ENCODE measurements at regions not wholly inside any gene's neighbourhood (a gene's known extent, or its start where the extent isn't known, plus 50 kb on each side); places are given as distances from the start of the nearest gene placed in this dataset.

DNA sequence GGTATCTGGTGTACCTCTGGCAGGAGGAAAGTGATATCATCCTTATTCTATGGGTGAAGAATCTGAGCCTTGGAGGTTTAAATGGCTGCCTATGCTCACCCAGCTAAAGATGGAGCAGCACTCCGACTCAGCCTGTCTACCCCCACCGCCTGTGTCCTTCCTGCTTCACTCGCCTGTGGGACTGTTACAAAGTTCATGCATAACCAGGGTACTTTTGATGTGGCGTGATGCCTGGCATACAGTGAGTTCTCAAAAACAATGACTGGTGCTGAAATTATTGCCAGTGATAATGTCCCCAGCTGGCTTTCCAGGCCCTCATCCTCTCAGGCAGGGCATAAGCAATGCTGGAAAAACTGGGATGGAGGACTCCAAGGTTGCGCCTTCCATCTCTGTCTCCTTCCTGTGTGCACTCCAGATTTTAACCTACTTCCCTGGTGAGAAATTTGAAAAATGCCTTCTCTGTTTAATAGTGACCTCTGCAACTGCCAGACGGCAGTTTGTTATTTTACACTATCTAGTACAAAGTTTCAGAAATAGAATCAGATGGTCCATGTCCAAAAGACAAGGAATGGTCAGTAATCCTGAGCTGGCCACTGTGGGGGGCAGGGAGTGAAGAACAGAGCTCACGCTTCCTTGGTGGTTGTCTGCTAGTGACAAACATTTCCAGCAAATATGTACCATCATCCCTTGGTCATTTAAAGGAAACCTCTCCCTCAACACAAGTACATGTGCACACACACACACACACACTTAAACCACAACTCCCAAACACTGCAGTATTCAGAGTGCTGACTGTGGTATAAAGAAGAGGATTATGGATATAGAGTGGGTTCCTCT lies 86.5 kb upstream of the NMNAT3 start:
- TF ChIP-seq SIN3A (IDR thresholded peaks at IDR 0.05; ENCODE audit: borderline replicate concordance, insufficient read depth, low read length) (no peak), TAF1 (IDR thresholded peaks at IDR 0.05; ENCODE audit: borderline replicate concordance, insufficient read depth, low read length) (no peak), POLR2AphosphoS5 (IDR thresholded peaks at IDR 0.05; ENCODE audit: low read depth, low read length) (no peak), FOXP2 (optimal IDR thresholded peaks at IDR 0.05; ENCODE audit: borderline replicate concordance, extremely low read depth, extremely low read length, insufficient read depth) (no peak)
- TF ChIP-seq, protein P1, sequence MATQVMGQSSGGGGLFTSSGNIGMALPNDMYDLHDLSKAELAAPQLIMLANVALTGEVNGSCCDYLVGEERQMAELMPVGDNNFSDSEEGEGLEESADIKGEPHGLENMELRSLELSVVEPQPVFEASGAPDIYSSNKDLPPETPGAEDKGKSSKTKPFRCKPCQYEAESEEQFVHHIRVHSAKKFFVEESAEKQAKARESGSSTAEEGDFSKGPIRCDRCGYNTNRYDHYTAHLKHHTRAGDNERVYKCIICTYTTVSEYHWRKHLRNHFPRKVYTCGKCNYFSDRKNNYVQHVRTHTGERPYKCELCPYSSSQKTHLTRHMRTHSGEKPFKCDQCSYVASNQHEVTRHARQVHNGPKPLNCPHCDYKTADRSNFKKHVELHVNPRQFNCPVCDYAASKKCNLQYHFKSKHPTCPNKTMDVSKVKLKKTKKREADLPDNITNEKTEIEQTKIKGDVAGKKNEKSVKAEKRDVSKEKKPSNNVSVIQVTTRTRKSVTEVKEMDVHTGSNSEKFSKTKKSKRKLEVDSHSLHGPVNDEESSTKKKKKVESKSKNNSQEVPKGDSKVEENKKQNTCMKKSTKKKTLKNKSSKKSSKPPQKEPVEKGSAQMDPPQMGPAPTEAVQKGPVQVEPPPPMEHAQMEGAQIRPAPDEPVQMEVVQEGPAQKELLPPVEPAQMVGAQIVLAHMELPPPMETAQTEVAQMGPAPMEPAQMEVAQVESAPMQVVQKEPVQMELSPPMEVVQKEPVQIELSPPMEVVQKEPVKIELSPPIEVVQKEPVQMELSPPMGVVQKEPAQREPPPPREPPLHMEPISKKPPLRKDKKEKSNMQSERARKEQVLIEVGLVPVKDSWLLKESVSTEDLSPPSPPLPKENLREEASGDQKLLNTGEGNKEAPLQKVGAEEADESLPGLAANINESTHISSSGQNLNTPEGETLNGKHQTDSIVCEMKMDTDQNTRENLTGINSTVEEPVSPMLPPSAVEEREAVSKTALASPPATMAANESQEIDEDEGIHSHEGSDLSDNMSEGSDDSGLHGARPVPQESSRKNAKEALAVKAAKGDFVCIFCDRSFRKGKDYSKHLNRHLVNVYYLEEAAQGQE (IDR thresholded peaks at IDR 0.05; ENCODE audit: insufficient read depth in 1 of 2, low read depth in 2 of 2, low read length in 2 of 2): no peak

GRCh38 chr3:139762302-139762701 lies 84.5 kb upstream of the NMNAT3 start:
- no peak for TF ChIP-seq SIN3A (IDR thresholded peaks at IDR 0.05; ENCODE audit: borderline replicate concordance, insufficient read depth, low read length)
- no peak for TF ChIP-seq POLR2AphosphoS5 (IDR thresholded peaks at IDR 0.05; ENCODE audit: low read depth, low read length)

DNA sequence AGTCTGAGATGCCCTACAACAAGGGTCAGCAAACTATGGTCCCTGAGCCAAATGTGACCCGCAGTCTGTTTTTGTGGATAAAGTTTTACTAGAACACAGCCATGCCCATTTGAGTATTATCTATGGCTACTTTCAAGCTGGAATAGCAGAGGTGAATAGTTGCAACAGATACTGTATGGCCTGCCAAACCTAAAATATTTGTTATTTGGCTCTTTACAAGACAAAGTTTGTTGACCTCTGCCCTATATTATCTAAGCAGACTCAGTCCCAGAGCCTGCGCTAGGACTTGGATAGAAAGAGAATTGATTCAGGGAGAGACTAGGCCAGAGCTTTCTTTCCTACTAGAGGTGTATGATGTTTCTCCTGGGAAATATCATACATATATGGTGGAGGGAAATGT lies 81.7 kb upstream of the NMNAT3 start:
- no peak for TF ChIP-seq TAF1 (IDR thresholded peaks at IDR 0.05; ENCODE audit: borderline replicate concordance, insufficient read depth, low read length)
- TF ChIP-seq FOXP2 (optimal IDR thresholded peaks at IDR 0.05; ENCODE audit: borderline replicate concordance, extremely low read depth, extremely low read length, insufficient read depth): no peak
- no peak for TF ChIP-seq SIN3A (IDR thresholded peaks at IDR 0.05; ENCODE audit: borderline replicate concordance, insufficient read depth, low read length)
- TF ChIP-seq POLR2AphosphoS5 (IDR thresholded peaks at IDR 0.05; ENCODE audit: low read depth, low read length): no peak
- TF ChIP-seq, protein P1 (IDR thresholded peaks at IDR 0.05; ENCODE audit: insufficient read depth in 1 of 2, low read depth in 2 of 2, low read length in 2 of 2): no peak

DNA sequence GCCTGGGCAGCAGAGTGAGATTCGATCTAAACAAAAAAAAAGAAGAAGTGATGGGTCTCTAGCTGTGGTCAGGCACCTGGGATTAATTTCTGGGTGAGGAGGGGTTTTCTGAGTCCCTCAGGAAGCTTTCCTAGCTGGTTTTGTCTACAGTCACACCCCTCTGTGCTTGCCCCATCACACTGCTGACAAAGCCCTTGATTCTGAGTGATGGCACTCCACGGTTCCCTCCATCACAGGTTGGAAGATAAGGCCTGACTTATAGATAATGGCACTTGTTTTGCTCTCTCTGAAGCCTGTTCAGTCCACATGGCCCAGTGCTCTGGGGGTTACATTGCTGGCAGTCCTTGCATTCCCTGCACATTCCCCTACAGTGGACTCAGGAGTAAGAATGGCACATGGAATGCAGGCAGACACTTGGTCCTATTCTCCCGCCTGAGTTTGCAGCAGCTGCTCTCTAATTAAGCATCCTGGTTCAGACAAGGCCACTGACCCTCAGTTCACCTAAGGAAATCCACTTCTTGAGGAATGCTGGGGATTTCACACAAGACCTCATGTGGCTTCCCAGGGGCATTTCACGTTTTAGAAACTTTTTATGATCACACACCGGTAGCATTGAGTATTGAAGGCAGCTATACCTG lies 81.0 kb upstream of the NMNAT3 start:
- TF ChIP-seq POLR2AphosphoS5 (IDR thresholded peaks at IDR 0.05; ENCODE audit: low read depth, low read length) (no peak), TAF1 (IDR thresholded peaks at IDR 0.05; ENCODE audit: borderline replicate concordance, insufficient read depth, low read length) (no peak), SIN3A (IDR thresholded peaks at IDR 0.05; ENCODE audit: borderline replicate concordance, insufficient read depth, low read length) (no peak), FOXP2 (optimal IDR thresholded peaks at IDR 0.05; ENCODE audit: borderline replicate concordance, extremely low read depth, extremely low read length, insufficient read depth) (no peak)
- TF ChIP-seq, protein P1 (IDR thresholded peaks at IDR 0.05; ENCODE audit: insufficient read depth in 1 of 2, low read depth in 2 of 2, low read length in 2 of 2): no peak

DNA sequence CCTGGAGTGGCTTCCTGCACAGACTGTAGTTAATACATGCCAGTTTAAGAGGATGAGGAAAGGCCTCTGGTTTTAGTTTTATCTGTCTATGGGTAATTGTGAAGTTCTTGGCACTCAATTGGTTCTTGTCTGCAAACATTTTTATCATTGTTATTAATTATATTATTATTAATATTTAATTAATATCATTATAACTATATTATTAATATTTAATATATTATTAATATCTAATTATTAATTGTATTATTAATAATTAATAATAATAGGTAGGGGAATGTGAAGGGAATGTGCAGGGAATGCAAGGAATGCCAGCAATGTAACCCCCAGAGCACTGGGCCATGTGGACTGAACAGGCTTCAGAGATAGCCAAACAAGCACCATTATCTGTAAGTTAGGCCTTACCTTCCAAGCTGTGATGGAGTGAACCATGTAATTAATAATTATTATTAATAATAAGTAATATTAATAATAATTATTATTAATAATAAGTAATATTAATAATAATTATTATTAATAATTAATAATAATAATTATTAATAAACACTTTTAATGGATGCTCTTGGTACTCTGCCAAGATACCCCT lies 79.8 kb upstream of the NMNAT3 start:
- TF ChIP-seq, protein P1 (IDR thresholded peaks at IDR 0.05; ENCODE audit: insufficient read depth in 1 of 2, low read depth in 2 of 2, low read length in 2 of 2): no peak
- TF ChIP-seq SIN3A (IDR thresholded peaks at IDR 0.05; ENCODE audit: borderline replicate concordance, insufficient read depth, low read length) (no peak), TAF1 (IDR thresholded peaks at IDR 0.05; ENCODE audit: borderline replicate concordance, insufficient read depth, low read length) (no peak), POLR2AphosphoS5 (IDR thresholded peaks at IDR 0.05; ENCODE audit: low read depth, low read length) (no peak), FOXP2 (optimal IDR thresholded peaks at IDR 0.05; ENCODE audit: borderline replicate concordance, extremely low read depth, extremely low read length, insufficient read depth) (no peak)

Measured in PFSK-1 (cell line).